Glomerular endothelial cell (primary cell): ENCODE measurements at regions not wholly inside any gene's neighbourhood (a gene's known extent, or its start where the extent isn't known, plus 50 kb on each side); places are given as distances from the start of the nearest gene placed in this dataset.
"Not testable (repeated sequence)": the region's sequence is repeated elsewhere in the genome, so short reads cannot be mapped to it uniquely, and the experiment has no call there.

Experiments
- DNase-seq: peaks from one replicate; pipeline ENCODE4 v3.0.0-alpha.2; 2011; ENCODE audit warnings: low read depth, low spot score; ENCODE audit errors: extremely low read depth

DNA sequence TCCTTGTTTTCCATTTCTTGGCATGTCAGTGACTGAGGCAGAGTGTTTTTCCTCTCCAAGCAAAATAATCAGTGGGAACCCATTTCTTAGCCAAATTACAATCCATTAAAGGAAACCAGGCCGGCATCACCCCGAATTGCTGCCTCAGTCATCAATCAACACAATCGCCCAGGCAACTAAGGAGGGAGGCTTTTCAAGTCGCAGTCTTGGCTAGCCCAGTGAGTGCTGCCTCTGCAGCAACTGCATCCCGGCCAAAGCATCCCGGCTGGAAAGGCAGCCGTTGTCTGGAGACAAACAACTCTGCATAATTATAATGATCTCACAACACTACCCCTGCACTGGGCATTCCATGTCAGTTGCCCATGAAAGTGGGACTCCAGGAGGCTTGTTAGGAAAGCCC, 213.5 kb upstream of the PRICKLE2 start:
- no peak for DNase-seq

DNA sequence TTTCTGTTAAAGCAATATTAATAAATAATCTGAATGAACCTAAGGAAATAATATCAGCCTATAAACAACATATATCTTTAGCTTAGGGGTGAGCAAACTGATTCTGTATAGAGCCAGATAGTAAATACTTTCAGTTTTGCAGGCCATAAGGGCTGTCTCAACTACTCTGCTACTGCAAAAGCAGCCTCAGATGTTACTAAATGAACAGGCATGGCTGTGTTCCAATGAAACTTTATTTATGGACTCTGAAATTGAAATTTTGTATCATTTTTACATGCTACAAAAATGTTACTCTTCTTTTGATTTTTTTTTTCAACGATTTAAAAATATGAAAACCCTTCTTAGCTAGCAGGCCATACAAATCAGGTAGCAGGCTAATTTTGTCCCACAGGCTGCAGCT, 212.8 kb upstream of the PRICKLE2 start:
- no peak for DNase-seq

DNA sequence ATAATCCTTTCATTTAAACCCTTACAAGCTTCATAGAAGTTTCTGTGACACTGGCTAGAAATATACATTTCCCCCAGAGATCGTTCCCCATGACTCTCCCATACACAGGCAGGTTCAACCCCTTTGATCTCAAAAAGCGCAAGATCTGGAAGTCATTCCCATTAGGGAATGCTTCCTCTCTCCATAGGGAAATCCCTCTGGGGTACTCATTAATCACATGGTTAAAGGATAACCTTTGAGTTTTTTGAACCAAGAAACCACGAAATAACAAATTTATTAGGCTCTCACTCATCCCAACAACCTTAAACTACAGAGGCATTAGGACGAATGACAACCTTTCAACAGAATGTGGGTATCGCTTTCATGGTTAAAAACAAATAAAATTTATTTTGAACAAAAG, 211.9 kb upstream of the PRICKLE2 start:
- no peak for DNase-seq

DNA sequence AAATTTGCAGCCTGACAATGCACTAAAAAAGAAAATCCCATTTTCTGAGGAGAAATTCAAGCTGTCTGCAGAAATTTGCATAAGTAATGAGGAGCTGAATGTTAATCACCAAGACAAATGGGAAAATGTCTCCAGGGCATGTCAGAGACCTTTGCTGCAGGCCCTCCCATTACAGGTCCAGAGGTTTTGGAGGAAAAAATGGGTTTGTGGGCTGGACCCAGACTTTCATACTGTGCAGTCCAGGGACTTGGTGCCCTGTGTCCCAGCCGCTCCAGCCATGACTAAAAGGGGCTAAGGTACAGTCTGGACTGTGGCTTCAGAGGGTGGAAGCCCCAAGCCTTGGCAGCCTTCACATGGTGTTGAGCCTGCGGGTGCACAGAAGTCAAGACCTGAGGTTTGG, 209.8 kb upstream of the PRICKLE2 start:
- not testable (repeated sequence) for DNase-seq

DNA sequence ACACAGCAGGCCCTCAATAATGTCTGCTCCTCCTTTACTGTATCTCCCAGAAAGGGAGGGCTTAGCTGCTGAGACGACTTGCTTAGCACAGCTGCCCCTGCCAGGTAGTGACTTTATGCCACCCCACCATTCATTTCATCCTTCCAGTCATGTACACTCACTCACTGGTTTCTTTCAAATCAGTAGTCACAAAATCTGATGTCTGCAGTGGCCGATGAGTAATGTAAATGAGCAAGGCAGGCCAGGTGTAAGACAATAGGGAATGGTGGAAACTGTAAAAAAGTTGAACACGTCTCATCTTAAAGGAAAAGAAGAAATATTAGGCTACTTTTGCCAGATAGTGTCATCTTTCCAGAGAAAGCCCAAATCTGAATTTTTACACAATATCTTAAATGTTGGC, 207.6 kb upstream of the PRICKLE2 start:
- no peak for DNase-seq

DNA sequence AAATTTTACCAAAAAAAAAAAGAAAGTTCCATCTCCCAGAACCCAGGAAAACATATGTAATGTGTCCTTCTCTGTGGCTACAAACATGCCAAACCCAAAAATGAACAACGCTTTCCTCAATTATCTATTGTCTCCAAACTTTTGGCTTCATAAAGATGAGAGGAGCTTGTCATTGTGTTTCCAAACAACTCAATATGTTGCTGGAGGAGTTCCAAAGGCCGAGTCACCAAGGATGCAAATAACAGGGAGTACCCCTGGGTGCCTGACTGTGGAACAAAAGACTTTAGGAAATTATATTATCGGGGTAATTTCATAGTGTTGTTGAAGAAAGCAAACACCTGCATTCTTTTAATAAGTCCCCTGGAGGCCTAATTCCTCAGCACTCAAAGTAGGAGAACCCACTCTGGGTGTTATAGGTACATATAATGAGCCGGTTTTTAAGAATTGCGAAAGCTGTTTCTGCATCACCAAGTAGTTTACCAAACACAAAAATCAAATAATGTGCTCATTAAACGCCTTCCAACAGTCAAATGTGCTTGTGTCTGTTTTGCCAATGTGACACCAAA, 206.3 kb upstream of the PRICKLE2 start:
- no peak for DNase-seq

DNA sequence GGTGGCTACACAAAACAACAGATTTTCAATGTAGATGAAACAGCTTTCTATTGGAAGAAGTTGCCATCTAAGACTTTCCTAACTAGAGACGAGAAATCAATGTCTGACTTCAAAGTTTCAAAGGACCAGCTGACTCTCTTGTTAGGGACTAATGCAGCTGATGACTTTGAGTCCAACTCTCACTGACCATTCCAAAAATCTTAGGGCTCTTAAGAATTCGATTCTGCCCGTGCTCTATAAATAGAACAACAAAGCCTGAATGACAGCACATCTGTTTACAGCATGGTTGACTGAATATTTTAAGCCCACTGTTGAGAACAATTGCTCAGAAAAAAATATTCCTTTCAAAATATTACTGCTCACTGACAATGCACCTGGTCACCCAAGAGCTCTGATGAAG, 202.4 kb upstream of the PRICKLE2 start:
- no peak for DNase-seq

DNA sequence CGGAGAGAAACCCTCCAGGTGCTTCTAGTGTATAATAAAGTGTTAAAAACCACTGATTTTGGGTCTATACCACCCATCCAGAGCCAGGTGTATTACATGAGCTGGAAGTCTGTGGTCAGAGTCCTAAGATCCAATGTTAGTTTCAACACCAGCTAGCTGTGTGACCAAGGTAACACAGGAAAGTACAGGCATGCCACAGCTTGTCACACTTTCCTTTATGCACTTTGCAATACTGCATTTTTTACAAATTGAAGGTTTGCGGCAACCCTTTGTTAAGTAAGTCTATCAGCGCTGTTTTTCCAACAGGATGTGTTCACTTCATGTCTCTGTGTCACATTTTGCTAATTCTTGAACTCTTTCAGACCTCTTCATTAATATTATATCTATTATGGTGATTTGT, 201.3 kb upstream of the PRICKLE2 start:
- no peak for DNase-seq

DNA sequence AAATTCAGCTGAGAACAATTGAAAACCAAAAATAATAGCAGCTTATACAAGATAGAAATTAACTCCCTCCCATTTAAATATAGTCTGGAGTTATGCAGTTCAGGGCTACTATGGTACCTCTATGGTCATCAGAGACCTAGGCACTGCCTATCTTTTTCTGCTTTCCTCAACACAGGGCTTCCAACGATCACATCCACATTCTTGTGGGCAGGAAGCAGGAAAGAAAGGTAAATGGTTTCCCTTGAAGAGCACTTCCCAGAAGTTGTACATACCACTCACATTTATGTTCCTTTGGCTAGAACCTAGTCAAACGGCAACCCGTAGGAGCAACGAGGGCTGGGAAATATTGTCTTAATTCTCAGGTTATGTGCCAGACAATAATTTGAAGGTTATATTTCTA, 197.7 kb upstream of the PRICKLE2 start:
- no peak for DNase-seq

DNA sequence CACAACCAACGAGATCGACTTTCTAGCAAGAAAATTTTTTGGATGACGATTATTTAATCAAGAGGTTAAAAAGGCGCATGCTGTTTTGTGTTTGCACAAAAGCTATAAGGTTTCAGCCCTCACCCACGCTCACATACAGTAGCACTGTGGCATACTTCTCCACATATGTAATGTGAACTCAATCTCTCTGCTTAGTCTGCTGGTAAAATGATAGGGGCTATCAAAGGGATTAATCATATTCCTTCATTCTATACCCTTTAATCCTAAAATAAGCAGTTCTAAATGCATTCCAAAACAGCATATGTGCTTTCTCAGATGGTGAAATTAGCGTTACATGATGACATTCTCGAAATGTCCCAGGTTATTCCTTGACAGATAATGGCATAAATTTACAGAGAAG, 196.9 kb upstream of the PRICKLE2 start:
- no peak for DNase-seq

DNA sequence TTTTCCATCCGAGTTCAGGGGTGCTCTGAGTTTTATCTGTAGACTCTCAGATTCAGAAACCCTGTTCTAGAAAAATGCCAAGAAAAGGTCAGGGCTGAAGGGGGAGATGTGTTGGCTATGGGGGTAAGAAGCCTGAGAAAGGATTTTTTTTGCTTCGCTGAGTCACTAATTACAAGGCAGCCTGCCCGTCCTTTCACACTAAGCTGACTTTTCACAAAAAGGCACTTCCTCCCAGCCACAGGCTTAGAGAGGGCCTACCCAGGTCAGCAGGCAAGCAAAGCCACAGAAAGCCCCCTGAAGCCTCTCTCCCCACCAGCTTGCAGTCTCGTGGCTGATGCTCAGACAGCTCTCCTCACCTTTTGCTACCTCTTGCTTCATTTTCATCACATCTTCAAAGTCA, 192.6 kb upstream of the PRICKLE2 start:
- no peak for DNase-seq

DNA sequence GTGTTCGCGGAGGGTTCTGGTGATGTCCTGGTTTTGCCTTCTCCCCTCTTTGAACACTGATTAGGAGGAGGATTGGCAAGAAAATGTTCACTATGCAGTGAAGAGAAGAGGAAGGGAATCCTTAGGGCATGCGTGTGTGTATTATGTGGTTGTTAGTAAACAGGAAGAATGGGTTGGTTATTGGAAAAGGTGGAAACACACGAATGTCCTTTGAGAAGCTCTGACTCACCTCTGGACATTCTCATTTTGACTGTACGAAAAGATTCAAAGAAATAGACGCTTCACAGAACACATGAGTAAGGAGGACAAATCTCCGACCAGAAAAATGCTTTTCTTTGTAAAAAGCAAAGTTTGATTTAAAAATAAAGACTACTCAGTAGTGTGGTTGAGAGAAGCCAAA, 188.8 kb upstream of the PRICKLE2 start:
- DNase-seq, result no peak

DNA sequence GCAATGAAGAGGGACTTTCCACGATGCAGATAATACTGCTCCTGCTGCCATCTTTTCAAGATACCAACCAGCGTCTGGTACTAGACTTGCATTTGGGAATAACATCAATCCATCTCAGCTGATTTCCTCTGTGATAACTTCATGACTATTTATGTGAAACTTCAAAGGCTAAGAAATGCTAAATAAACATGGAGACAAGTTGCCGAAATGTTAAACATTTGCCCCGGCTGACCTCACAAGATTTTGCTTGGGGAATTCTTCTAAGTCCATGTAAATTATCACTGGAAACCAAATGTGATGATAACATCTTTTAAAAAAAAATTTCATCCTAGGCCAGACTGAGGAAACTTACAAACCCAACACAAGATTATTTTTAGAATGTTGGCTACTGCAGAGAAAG, 185.8 kb upstream of the PRICKLE2 start:
- no peak for DNase-seq

DNA sequence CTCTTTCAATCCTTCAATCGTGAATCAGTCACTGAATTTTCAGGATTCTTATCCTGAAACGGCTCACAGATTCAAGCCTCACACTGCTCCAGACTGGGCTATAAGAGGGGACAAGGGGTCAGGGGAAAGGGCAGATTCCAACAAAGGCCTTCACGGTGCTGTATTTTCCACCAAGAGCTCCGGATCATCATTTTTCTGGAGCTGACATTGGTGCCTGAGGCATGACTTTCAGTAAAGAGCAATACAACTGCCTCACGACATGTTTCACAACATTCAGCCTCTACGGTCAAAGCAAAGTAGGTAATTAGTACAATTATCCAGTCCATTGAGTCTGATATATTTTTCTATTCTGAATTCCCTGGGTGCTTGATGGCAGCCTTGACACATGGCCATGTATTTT, 185.0 kb upstream of the PRICKLE2 start:
- no peak for DNase-seq

DNA sequence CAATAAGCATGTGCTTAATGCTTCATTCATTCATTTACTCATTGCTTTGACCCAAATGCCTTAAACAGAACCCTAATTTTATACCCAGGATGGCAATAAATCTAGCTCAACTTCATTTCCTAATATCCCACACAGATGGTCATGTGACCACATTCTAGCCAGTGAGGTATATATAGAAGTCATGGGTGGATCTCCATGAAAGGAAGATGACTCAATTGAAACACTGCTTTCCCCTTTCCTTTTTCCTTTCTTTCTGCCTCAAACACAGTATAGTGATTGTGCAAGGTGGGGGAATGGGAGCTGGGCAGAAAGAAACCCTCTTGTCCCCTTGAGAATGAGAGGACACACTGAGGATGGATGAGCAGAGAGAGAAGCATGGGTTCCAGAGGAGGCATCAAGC, 183.5 kb upstream of the PRICKLE2 start:
- DNase-seq, result no peak

DNA sequence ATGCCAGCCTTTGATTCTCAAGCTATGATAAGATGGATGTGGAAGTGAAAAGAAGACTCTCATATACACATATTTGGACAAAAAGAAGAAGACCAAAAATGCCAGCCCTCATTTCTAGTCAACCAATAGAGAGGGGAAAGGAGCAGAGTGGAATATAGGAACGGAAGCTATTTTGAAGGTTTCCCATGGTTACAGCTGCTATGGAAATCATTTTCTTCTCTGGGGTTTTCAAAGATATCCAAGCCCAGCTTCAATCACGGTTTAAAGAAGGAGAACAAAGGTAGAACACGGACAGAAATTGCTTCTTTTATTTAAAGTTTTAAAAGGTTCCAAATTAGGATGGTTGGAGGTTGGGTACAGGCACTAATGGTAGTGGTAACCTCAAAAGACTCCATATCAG, 181.0 kb upstream of the PRICKLE2 start:
- DNase-seq, result no peak

DNA sequence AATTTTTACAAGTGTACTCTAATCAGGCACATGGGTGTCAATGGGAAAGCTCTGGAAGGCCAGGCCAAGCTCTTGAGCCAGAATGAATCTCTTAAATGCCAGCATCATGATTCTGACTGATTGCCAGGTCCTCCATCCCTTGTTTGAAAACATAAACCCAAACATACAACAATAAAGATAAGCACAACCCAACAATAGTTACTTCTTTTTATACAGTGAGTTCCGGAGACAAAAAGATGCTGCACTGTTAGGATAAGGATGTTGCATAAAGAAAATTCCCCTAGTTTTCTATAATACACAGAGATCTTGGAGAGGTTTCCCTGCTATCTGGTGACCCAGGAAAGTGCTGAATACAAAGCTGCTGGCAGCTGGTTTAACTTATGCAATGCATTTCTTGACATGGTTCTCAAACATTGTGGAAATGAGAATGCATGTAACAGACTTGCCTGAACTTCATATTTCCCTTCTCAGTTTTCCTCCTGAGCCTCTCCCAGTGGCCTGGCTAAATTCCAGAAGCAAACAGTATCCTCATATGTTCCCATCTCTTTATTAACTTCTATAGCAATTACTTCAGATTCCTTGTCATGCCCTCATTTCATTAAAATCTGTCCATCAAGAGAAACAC, 180.1 kb upstream of the PRICKLE2 start:
- no peak for DNase-seq

DNA sequence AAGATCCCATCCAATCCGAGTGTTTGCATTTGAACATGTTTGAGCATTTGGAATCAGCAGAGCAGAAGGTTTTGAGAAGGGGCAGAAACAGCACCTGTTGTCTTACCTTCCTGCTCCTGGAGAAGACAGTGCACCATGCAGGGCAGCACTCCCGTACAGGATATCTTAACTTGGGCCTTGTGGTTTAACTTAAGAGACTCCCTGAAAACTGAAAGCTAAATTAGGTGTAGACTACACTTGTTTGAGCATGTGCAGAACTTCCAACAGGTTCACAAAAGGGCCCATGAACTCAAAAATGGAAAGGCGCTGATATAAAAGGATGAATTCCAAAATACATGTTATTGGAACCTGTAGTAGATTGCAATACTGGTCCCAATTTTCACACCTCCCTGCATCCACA, 175.4 kb upstream of the PRICKLE2 start:
- no peak for DNase-seq

DNA sequence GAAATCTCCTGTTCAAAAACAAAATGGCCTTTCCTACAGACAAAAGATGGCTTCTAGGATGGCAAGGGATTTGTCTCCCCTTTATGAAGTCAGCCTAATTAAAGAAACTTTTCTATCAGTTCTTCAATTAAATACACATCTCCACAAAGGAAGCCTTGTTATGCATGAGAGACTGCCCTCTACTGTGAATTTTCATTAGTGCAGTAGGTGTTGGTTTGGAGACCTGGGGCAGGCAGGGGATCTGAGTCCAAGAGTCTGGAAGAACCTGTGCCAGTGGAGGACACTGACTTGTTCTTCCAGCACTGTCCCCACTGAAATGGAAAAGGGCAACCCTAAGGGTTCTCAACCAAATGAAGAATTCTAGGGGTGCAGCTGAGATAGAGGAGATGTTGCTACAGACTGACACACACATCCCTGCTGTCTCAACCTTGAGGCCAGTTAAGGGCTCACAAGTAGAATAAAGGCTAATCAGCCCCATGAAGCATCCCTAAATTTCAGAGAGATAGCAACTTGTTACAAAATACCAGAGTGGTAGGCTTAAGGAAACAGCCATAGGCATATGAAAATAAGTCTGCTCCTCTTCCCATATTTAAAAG, 174.0 kb upstream of the PRICKLE2 start:
- peak; percentile 37 for DNase-seq

DNA sequence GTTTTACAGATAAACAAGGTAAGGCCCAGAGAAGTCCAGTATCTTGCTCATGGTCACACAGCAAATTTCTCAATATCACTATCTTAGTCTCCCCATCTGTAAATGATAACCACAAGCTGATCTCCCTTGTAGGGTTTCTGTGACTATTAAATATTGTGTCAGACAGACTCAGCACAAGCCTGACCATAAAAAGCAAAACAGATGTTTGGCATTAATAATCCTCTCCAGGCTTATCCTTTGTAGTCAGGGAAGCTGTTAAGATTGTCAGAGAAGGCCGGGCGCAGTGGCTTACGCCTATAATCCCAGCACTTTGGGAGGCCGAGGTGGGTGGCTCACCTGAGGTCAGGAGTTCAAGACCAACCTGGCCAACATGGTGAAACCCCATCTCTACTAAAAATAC, 173.2 kb upstream of the PRICKLE2 start:
- DNase-seq, result no peak

DNA sequence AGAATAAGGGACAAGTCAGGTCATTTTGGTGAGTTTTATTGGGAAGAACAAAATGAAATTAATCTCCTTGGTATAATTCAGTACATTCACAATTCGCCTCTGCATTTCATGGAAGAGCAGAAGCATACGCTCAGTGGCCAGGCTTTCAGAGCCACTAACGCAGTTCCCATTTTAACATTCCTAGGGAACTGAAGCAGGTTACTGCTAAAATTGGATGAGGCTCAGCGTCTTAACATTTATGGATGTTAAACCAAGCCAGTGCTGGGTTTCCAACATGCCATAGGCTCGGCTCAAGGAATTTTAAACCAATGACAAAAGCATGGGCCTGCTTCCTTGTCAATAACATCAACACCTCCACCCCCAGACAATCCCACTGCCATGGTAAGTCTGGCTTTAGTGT, 172.7 kb upstream of the PRICKLE2 start:
- no peak for DNase-seq

DNA sequence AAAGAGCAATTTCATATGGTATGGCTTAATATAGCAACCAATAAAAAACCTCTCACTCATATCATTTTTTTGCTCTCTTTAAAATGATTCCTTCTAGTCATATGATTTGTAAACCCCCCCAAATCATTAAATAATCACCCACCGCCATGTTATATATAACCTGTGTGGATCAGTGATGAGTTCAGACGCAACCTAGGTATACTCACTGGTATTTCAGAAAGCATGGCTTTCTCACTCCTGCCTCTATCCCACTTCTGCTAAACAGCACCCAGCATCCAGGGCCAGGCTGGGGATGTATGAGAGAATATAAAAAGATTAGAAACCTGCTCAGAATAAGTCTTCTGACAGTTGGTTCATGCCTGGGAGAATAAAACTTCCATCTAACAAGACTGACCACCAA, 172.3 kb upstream of the PRICKLE2 start:
- no peak for DNase-seq

DNA sequence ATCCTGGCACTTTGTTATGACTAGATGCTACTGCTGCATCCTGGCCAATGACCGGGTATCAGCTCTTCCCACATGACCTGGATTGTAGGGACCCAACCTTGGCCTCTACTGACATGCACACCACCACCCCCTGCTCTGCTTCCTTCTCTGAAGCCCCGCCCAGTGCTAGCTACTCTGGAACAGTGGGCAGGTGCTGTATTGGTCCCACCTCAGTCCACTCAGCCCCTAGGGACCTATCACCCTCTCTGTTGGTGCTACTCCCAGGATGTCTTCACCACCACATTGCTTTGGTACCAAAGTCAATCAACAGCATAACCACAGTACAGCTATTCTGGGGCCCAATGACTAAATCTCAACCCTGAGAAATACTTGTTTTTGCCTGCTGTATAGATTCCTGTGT, 170.2 kb upstream of the PRICKLE2 start:
- no peak for DNase-seq
